ENCODE measurements at regions not wholly inside any gene's neighbourhood (a gene's known extent, or its start where the extent isn't known, plus 50 kb on each side); places are given as distances from the start of the nearest gene placed in this dataset.

GRCh38 chr11:87604350-87604749 lies 566.6 kb downstream of the TMEM135 start:
- TF ChIP-seq CTCF (conservative IDR thresholded peaks at IDR 0.05 in 1 of 2, IDR thresholded peaks at IDR 0.05 in 1 of 2; ENCODE audit: low read depth in 1 of 2, low read length in 2 of 2) (no peak), EZH2 (IDR thresholded peaks at IDR 0.05; ENCODE audit: low read length, missing control alignments) (no peak)
